ENCODE measurements at regions not wholly inside any gene's neighbourhood (a gene's known extent, or its start where the extent isn't known, plus 50 kb on each side); places are given as distances from the start of the nearest gene placed in this dataset.

DNA sequence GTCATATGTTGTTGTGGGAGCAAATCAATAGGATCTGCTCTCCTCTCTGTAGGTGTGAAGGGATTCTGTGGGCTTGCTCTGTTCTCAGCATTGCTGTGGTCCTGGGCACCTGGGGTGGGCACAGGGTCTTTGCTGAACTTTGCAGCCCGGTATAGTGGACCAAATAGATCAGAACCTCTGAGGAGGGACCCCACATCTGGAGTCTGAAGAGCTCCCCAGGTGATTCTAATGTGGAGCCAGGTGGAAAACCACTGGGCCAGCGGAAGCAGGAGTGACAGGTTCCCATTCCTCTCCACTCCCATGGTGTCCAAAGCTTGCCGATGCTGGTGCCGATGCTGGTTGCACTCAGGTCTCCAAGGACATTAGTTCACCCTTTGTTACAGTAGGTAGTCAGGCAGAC, 257.2 kb downstream of the GLRX3 start:
- peaks cover 4% of the 10 kb centered on the region; the same call in 1 of the 2 replicates for H3K27me3 ChIP-seq (ENCODE audit: control insufficient read depth, insufficient read depth, low read length)
- H3K4me1 ChIP-seq (ENCODE audit: control insufficient read depth, insufficient read depth, low read length), result no peaks in the 10 kb centered on the region
- ATAC-seq (no peak), DNase-seq (ENCODE audit: low read depth, low spot score) (no peak)
- TF ChIP-seq POLR2AphosphoS5 (IDR thresholded peaks at IDR 0.05; ENCODE audit: low read depth, low read length) (no peak), TCF7L2 (IDR thresholded peaks at IDR 0.05; ENCODE audit: low read depth, low read length) (no peak), SIN3A (IDR thresholded peaks at IDR 0.05; ENCODE audit: borderline replicate concordance, insufficient read depth, low read depth, low read length) (no peak)
- TF ChIP-seq, protein P1, sequence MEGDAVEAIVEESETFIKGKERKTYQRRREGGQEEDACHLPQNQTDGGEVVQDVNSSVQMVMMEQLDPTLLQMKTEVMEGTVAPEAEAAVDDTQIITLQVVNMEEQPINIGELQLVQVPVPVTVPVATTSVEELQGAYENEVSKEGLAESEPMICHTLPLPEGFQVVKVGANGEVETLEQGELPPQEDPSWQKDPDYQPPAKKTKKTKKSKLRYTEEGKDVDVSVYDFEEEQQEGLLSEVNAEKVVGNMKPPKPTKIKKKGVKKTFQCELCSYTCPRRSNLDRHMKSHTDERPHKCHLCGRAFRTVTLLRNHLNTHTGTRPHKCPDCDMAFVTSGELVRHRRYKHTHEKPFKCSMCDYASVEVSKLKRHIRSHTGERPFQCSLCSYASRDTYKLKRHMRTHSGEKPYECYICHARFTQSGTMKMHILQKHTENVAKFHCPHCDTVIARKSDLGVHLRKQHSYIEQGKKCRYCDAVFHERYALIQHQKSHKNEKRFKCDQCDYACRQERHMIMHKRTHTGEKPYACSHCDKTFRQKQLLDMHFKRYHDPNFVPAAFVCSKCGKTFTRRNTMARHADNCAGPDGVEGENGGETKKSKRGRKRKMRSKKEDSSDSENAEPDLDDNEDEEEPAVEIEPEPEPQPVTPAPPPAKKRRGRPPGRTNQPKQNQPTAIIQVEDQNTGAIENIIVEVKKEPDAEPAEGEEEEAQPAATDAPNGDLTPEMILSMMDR (IDR thresholded peaks at IDR 0.05), result no peak
- TF ChIP-seq, protein P2, sequence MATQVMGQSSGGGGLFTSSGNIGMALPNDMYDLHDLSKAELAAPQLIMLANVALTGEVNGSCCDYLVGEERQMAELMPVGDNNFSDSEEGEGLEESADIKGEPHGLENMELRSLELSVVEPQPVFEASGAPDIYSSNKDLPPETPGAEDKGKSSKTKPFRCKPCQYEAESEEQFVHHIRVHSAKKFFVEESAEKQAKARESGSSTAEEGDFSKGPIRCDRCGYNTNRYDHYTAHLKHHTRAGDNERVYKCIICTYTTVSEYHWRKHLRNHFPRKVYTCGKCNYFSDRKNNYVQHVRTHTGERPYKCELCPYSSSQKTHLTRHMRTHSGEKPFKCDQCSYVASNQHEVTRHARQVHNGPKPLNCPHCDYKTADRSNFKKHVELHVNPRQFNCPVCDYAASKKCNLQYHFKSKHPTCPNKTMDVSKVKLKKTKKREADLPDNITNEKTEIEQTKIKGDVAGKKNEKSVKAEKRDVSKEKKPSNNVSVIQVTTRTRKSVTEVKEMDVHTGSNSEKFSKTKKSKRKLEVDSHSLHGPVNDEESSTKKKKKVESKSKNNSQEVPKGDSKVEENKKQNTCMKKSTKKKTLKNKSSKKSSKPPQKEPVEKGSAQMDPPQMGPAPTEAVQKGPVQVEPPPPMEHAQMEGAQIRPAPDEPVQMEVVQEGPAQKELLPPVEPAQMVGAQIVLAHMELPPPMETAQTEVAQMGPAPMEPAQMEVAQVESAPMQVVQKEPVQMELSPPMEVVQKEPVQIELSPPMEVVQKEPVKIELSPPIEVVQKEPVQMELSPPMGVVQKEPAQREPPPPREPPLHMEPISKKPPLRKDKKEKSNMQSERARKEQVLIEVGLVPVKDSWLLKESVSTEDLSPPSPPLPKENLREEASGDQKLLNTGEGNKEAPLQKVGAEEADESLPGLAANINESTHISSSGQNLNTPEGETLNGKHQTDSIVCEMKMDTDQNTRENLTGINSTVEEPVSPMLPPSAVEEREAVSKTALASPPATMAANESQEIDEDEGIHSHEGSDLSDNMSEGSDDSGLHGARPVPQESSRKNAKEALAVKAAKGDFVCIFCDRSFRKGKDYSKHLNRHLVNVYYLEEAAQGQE (IDR thresholded peaks at IDR 0.05; ENCODE audit: insufficient read depth in 1 of 2, low read depth in 2 of 2, low read length in 1 of 2), result no peak
- H3K36me3 ChIP-seq (ENCODE audit: control insufficient read depth, insufficient read depth, low read length), result no peaks in the 10 kb centered on the region
- H3K4me3 ChIP-seq (ENCODE audit: low read depth in 2 of 2, low read length in 2 of 2), result no peak overlapping the region
- H3K9me3 ChIP-seq (ENCODE audit: control insufficient read depth, insufficient read depth, low read depth, low read length), result no peaks in the 10 kb centered on the region; the same call in 1 of the 2 replicates
- CTCF ChIA-PET, result no interaction called here
- no TSS peak for BruUV-seq (replicated peaks)
- in situ Hi-C loops (cut with HindIII; ENCODE audit: low pct_unique_long_range_greater_than_20kb, low sequenced_read_pairs), result no loop called here
- no peak overlapping the region for H3K27ac ChIP-seq (ENCODE audit: low read length)
- POLR2A ChIA-PET, result no interaction called here
- intact Hi-C loops (cut with micrococcal nuclease; ENCODE audit: unreplicated experiment), result no loop called here

DNA sequence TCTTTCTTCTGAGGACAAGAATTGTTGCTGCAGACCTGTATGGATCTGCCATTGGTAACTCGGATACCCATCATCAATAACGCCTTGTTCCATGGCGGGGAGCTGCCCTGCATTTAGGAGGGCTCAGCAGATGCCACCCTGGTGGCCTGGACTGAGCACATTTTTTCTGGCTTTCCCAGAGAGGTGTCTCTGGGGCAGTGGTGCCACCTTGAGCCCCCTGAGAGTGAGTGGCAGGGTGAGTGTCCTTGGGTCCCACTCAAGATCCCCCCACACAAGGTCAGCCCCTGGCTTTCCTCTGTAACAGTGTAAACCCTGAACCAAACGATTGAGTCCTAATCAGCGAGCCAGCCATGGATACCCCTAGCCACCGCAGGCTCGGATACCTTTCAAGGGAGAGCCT, 258.6 kb downstream of the GLRX3 start:
- intact Hi-C loops (cut with micrococcal nuclease; ENCODE audit: unreplicated experiment) (no loop called here), in situ Hi-C loops (cut with HindIII; ENCODE audit: low pct_unique_long_range_greater_than_20kb, low sequenced_read_pairs) (no loop called here)
- ChIA-PET POLR2A (no interaction called here), CTCF (no interaction called here)
- H3K4me3 ChIP-seq (ENCODE audit: low read depth in 2 of 2, low read length in 2 of 2), result no peak overlapping the region
- DNase-seq (ENCODE audit: low read depth, low spot score), result no peak
- no peaks in the 10 kb centered on the region; the same call in 1 of the 2 replicates for H3K9me3 ChIP-seq (ENCODE audit: control insufficient read depth, insufficient read depth, low read depth, low read length)
- BruUV-seq (replicated peaks), result no TSS peak
- H3K4me1 ChIP-seq (ENCODE audit: control insufficient read depth, insufficient read depth, low read length), result no peaks in the 10 kb centered on the region
- ATAC-seq, result no peak
- no peak overlapping the region for H3K27ac ChIP-seq (ENCODE audit: low read length)
- TF ChIP-seq, protein P1 (IDR thresholded peaks at IDR 0.05), result no peak
- TF ChIP-seq, protein P2 (IDR thresholded peaks at IDR 0.05; ENCODE audit: insufficient read depth in 1 of 2, low read depth in 2 of 2, low read length in 1 of 2), result no peak
- TF ChIP-seq SIN3A (IDR thresholded peaks at IDR 0.05; ENCODE audit: borderline replicate concordance, insufficient read depth, low read depth, low read length), result no peak
- no peak for TF ChIP-seq POLR2AphosphoS5 (IDR thresholded peaks at IDR 0.05; ENCODE audit: low read depth, low read length)
- no peak for TF ChIP-seq TCF7L2 (IDR thresholded peaks at IDR 0.05; ENCODE audit: low read depth, low read length)
- H3K27me3 ChIP-seq (ENCODE audit: control insufficient read depth, insufficient read depth, low read length), result peaks cover 4% of the 10 kb centered on the region; the same call in 1 of the 2 replicates
- H3K36me3 ChIP-seq (ENCODE audit: control insufficient read depth, insufficient read depth, low read length), result no peaks in the 10 kb centered on the region
